ENCODE measurements at regions not wholly inside any gene's neighbourhood (a gene's known extent, or its start where the extent isn't known, plus 50 kb on each side); places are given as distances from the start of the nearest gene placed in this dataset.
A peak's percentile ranks its signal among the peaks of the same experiment; 100 is the strongest.

- ChIA-PET CTCF (no interaction called here), POLR2A (no interaction called here)
- in situ Hi-C loops (cut with HindIII; ENCODE audit: low pct_unique_long_range_greater_than_20kb, low sequenced_read_pairs): no loop called here
- no peak for DNase-seq (ENCODE audit: low read depth, low spot score)
- intact Hi-C loops (cut with micrococcal nuclease; ENCODE audit: unreplicated experiment): no loop called here
- no peaks in the 10 kb centered on the region for H3K9me3 ChIP-seq (ENCODE audit: control insufficient read depth, insufficient read depth, low read depth, low read length)
- TF ChIP-seq TCF7L2 (IDR thresholded peaks at IDR 0.05; ENCODE audit: low read depth, low read length) (no peak), CTCF (IDR thresholded peaks at IDR 0.05) (0 out of 2 replicates have a peak, but pooled peaks have one; percentile 11)
- ATAC-seq: no peak
- H3K4me3 ChIP-seq (ENCODE audit: low read depth in 2 of 2, low read length in 2 of 2): no peak overlapping the region
- no peaks in the 10 kb centered on the region for H3K4me1 ChIP-seq (ENCODE audit: control insufficient read depth, insufficient read depth, low read length)
- H3K36me3 ChIP-seq (ENCODE audit: control insufficient read depth, insufficient read depth, low read length): no peaks in the 10 kb centered on the region
- H3K27me3 ChIP-seq (ENCODE audit: control insufficient read depth, insufficient read depth, low read length): no peaks in the 10 kb centered on the region; the same call in 1 of the 2 replicates
- no TSS peak for BruUV-seq (replicated peaks)
- no peak overlapping the region for H3K27ac ChIP-seq (ENCODE audit: low read length)
Observed at GRCh38 chr9:120324996-120325642, 254.8 kb downstream of the CDK5RAP2 start.

GRCh38 chr9:120324461-120324860, 255.5 kb downstream of the CDK5RAP2 start:
- no TSS peak for BruUV-seq (replicated peaks)
- intact Hi-C loops (cut with micrococcal nuclease; ENCODE audit: unreplicated experiment) (no loop called here), in situ Hi-C loops (cut with HindIII; ENCODE audit: low pct_unique_long_range_greater_than_20kb, low sequenced_read_pairs) (no loop called here)
- DNase-seq (ENCODE audit: low read depth, low spot score) (no peak), ATAC-seq (no peak)
- POLR2A ChIA-PET: no interaction called here
- Histone ChIP-seq H3K4me3 (ENCODE audit: low read depth in 2 of 2, low read length in 2 of 2) (no peak overlapping the region), H3K4me1 (ENCODE audit: control insufficient read depth, insufficient read depth, low read length) (no peaks in the 10 kb centered on the region), H3K27ac (ENCODE audit: low read length) (no peak overlapping the region), H3K27me3 (ENCODE audit: control insufficient read depth, insufficient read depth, low read length) (no peaks in the 10 kb centered on the region; the same call in 1 of the 2 replicates), H3K9me3 (ENCODE audit: control insufficient read depth, insufficient read depth, low read depth, low read length) (no peaks in the 10 kb centered on the region), H3K36me3 (ENCODE audit: control insufficient read depth, insufficient read depth, low read length) (no peaks in the 10 kb centered on the region)
- no peak for TF ChIP-seq TCF7L2 (IDR thresholded peaks at IDR 0.05; ENCODE audit: low read depth, low read length)
- TF ChIP-seq CTCF (IDR thresholded peaks at IDR 0.05): no peak
- no peak for TF ChIP-seq REST (IDR thresholded peaks at IDR 0.05; ENCODE audit: insufficient read depth in 1 of 2, low read depth in 2 of 2, low read length in 1 of 2)
- no peak for TF ChIP-seq SIN3A (IDR thresholded peaks at IDR 0.05; ENCODE audit: borderline replicate concordance, insufficient read depth, low read depth, low read length)
- no peak for TF ChIP-seq POLR2AphosphoS5 (IDR thresholded peaks at IDR 0.05; ENCODE audit: low read depth, low read length)
- CTCF ChIA-PET: no interaction called here
